GM19035 (cell line): ENCODE measurements at regions not wholly inside any gene's neighbourhood (a gene's known extent, or its start where the extent isn't known, plus 50 kb on each side); places are given as distances from the start of the nearest gene placed in this dataset.

Experiments used
- ATAC-seq: cut with Tn5 transposase; IDR thresholded peaks from one replicate; pipeline ENCODE4 v1.9.1; 2021; ENCODE audit not compliant: unreplicated experiment

DNA sequence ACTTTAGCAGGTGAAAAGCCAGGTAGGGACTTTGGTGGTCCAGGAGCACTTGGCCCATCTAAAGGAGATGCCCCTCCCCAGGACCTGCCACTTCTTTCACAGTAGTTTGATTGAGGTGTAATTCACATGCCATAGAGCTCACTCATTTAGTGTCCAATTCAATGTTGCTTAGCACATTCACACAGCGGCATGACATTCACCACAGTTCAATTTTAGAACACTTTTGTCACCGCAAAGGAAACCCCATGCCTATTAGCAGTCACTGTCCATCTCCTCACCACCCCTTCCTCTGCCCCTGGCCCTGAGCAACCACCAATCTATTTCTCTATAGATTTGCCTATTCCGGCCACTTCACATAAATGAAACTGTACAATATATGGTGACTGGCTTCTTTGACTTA, 211.6 kb upstream of the ZMIZ1 start:
- no peak for ATAC-seq

DNA sequence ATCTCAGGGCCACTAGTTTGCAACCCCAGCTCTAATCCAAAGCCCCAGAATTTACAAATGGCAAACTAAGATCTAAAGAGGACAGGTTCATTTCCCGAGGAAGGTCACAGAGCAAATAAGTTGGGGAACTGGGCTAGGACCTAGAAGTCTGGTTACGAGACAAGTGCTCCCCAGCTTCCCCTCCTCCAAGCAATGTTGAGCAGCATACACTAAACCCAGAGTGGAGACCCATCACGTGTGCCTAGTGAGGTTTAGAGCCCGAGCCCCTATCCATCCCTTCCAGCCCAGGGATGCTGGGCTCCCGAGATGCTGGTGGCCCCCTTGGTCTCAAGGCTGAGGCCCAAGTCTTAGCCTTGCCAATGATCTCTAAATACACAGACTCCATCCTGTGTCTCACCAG, 209.5 kb upstream of the ZMIZ1 start:
- no peak for ATAC-seq

DNA sequence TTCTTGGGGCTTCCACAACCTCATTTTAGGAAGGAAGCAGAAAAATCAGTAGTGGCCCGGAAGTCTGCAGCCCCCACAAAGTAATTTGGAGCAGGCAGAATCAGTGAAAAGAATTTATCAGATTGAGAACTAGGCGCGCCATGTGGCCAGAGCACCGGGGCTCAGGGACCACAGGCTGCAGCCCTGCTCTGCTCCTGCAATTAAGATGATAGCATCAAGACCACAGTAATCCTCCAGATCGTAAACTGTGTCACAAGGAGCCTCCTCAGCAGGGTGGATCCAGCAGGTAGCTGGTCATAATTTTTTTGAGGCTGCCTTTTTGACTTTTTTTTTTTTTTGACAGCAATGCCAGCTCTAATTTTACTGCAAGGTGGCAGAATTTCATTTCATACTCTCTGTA, 209.0 kb upstream of the ZMIZ1 start:
- ATAC-seq: no peak

DNA sequence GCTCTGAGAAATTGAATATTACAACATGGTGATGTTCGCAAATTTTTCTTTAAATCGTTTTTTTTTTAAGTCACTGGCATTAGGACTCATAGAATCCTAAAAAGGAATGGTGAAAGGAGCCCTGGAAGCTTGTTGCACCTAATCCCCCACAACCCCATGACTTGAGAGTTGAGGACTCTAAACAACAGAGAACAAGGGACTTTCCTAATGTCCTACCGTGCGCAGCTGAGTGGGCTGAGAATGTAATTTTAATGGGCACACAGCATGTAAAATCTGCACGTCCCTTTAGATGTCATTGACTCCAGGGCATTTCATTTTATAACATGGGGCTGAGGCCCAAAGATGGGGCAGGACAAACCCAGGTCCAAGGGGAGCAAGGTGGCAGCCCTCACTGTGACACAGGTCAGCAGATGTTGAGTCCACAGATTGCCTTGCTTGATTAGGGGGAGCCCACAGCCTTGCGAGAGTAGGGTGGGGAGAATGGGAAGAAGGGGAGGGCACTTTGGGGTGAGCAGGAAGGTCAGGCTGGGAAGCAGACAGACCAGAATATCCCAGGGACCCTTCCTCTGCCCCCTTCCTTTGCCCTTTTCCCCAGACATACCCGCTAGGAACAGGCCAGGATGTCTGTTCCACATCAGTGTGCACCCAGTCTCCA, 208.4 kb upstream of the ZMIZ1 start:
- ATAC-seq: no peak

DNA sequence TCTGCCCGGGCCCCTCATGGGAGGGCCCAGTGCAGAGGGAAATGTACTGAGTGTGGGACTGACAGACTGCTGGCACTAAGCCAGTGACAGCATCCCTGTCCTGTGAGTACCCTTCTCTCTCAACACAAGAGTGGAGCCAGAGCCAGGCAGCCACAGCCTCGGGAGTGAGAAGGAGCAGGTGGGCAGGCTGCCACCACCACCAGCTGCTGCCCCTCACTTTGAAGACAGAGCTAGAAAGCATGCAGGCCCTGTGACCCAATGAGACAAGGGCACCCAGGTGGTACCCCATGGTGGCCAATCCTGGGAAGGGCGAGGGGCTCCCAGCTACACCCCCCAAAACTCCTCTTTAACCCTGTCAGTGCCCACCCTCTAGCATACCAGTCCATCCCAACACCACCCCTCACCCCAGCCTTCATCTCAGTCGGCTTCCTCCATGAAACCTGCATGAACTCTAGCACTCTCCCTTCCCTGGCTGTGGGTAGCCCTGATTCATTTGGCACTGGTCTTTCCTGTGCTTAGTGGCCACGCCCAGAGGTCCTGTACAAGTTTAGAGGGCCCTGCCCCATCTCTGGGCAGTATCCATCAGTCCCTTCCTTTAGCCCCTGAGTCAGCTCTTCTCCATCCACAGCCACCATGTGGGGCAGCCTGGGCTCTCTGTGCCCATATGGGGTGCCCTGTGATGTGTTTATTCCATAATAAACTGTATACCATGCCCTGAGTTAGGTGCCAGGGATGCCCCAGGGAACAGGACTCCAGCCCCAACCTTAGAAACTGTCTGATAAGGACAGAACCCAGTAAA, 207.0 kb upstream of the ZMIZ1 start:
- ATAC-seq: no peak

DNA sequence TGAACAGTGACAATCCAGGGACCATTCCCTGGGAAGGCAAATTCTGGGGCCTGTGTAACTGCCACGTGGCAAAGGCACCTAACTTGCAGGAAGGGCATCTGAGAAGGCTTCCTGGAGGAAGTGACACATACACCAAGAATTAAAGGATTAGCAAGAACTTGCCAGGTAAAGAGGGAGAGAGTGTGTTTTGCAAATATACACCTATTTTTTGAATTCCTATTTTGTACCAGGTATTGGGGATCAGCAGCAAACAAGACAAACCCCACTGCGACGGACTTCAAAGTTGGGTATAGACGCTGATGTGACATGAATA, 206.5 kb upstream of the ZMIZ1 start:
- no peak for ATAC-seq

DNA sequence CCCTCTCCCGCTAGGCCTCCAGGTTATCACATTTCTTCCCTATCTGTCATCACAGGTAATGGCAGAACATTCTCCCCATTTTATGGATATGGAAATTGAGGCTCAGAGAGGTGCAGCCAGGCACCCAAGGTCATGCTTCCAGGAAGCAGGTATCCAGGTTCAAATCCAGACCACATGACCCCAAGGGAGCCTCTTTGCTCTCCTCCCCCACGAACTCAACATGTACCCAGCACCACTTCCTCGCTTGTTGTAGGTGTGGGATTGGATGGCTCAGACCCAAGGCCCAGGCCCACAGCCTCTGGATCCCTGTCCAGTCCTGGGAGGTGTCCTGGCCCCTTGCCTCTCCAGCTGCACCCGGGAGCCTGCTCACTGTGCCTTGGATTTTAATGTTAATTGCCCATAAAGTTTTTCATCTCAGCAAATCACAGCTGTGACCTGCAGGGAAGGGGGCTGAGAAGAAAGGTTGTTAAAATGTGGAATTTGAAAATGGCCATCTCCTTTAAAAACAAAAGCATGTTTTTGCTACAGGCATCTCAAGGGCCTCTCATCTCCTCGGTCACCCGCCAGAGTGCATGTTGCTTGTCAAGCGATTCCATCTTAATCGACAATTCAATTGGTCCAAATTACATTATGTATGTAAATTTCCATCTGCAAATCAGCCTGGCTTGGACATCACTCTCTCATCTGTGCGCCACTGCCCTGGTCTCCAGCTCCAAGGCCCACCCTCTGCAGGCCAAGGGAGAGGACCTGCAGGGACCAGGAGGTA, 205.4 kb upstream of the ZMIZ1 start:
- no peak for ATAC-seq

DNA sequence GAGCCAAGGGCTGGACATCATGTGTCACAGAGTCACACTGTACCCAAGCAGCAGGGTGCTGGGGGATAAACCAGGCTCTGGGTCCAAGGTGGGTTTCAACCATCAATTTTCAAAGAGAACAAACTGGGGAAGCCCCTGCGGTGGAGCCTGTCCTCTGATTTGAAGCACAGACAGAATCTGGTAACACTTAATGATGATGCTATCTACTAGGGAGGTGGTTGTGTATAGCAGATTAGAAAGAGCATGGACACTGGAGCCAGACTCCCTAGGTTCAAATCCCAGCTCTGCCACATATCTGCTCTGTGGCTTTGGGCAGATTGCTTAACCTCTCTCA, 204.9 kb upstream of the ZMIZ1 start:
- ATAC-seq: no peak

DNA sequence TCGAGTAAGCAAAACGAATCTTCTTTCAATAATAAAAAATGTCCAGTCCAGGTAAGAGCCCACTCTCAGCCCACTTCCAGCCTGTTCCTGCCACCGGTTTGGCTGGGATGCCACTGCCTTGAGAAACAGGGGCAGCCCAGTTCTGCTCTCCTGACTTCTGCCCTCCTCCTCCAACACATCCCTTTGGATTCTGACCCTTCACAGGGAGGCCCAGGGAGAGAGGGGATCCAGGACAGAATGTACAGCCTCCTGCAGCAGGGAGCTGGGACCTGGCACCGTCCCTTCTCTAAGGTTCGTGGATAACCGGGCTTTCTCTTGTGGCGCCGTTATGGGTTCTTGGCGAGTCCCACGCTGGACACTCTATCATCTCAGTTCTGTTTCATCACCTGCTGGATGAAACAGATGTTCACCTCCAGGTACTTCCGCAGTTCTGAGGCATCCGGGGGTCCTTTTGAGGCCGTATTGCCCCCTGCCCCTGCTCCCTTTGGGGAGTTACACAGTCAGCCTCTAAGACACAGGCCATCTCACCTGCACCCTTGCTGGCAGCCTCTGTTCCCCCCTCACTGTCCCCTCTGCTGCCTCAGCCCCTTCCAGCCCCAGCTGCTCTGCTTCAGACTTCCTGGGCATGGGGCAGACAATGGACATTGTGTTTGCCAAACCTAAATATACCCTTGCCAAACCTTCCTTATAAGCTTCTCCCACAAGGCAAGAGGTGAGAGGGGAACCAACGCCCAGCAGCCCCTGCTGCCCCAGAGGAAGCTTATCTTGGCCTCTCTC, 203.8 kb upstream of the ZMIZ1 start:
- ATAC-seq: no peak

DNA sequence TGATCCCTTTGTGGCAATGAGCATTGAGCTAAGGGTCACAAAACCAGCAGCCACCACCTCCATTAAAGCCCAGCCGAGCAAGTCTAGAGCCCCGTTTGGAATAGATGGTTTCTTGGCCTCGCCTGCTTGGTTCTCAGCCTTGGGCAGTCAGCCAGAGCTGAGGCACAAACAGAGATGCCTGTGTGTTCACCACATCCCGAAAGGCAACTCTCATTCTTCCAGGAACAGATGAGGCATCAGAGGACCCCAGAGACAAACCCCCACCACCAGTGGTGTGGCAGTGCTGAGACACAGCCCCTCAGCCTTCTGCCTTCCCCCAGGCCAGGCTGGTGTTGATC, 203.3 kb upstream of the ZMIZ1 start:
- no peak for ATAC-seq

DNA sequence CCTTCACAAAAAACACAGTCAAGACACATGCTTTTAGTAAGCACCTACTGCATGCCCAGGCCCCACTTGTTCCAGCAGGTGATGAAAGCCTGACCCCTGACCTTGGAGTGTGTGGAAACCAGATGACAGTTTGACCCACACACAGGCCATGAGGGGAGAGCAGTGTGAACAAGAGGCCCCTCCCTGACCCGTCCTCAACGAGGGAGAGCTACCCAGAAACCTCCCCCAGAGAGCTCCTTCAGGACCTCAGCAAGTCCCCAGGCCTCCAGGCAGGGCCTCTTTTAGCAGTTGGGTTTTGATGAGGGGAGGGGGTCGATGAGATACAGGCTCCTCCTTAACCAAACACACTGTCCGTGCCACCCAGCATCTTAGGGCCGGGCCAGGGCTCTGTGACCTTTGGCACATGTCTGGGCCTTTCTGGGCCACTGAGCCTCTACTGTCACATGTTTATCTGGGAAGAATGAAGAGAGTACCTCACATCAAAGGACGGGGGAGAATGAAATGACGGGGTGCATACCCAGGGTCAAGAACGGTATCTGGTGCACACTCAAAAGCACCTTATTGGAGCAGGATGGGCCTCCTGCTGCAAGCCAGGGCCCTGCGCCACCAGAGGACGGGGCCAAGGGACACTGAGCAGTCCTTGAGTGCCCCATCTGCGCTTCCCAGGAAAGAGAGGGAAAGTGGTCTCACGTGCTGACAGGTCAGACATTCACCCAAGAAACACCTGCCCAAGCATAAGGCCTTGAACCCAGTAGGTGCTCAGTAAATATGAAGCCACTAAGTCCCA, 202.6 kb upstream of the ZMIZ1 start:
- no peak for ATAC-seq

DNA sequence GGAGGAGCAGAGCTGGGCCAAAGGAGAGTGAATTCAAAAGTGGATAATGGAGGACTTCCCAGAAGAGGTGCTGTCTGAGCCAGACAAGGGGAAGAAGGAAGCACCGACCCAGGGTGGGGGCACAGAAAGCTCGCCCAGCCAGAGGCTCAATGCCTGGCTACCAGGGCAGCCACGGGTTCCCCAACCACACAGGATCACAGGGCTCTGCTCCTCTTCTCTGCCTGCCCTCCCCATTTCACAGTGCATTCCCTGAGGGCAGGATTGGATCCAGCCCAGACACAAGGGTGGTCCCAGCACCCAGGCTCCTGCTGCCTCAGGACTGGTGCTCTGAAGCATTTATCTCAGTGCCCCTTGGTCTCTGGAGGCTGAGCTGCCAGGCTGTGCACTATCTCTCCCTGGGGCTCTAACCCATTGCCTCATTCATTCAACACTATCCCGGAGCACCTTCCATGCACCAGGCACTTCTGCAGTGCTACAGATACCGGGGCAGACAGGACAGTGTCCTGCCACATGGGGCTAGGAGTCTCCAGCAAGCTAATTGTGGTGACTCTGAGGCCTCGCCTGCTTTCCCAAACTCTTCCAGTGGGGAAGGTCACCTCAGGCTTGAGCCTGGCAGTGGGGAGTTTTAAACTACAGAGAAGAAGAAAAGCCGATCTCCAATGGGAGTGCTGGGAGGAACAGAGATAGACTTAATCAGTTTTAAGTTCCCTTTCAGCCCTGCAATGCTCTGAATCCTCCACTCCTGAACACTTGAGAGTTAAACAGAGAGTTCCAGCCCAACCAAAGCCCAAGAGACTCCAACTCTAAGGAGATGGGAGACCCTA, 201.8 kb upstream of the ZMIZ1 start:
- ATAC-seq: no peak

DNA sequence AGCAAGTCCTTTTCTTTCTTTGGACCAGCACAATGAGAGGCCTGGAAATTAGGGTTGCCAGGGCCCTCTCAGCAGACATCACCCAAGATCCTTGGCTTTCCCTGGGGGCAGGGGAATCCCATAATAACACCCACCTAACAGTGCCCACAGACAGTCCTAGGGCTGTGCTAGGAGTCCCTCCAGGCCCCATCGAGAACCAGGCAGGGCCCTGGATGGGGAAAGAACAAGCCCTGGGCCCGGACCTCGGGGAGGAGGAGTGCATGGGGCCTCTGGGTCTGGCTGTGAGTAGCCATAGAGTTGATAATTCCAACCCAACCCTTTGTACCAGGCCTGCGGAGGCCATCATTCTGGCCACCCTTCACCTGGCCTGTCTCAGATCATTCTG, 201.2 kb upstream of the ZMIZ1 start:
- no peak for ATAC-seq

DNA sequence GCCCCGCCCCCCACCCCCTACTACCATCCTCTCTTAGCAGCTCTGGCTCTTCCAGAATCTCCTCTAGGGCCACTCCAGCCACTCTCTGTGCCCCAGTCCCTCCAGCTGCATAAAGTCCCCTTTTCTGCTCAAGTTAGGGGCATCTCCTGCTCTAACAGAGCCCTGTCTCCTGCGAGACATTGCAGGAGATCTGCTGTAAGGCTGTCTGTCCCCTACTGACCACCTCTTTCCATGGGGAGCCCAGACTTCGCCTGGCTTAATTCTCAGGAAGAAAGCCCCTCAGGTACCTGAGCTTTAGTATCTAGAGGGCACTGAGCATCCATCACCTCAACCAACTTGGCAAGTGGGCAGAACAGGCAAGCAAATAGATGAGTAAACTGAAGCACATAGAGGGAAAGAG, 200.7 kb upstream of the ZMIZ1 start:
- no peak for ATAC-seq

DNA sequence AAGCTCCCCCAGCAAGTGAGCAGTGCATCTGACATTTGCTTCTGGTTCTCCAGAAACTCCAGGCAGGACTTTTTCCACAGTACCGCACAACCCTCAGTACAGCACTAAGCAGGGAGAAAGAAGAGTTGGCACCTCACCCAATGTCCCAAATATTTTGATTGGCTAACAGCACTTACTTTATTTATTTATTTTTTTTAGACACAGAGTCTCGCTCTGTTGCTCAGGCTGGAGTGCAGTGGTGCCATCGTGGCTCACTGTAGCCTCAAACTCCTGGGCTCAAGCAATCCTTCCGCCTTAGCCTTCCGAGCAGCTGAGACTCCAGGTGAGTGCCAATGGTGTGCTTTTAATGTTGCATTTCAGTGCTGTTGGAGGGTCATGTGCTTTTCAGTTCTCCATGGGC, 200.3 kb upstream of the ZMIZ1 start:
- ATAC-seq: no peak

DNA sequence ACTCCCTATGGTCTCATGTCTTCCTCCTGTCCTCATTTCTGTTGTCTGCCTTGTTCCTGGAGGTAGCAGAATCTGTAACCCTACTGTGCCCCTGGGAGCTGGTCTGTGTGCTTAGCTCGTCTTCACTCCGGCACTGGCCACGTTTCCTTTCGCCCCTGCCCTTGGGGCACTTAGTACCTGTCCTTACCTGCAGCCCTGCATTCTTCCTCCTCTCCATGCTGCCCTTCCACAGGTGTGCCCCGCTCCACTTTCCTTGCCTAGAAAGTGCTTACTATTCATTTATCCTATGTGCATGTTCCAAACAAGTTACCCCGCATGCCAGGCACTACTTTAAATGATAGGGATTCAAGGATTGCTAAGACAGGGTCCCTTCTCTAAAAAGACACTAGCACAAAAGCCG, 199.9 kb upstream of the ZMIZ1 start:
- no peak for ATAC-seq

DNA sequence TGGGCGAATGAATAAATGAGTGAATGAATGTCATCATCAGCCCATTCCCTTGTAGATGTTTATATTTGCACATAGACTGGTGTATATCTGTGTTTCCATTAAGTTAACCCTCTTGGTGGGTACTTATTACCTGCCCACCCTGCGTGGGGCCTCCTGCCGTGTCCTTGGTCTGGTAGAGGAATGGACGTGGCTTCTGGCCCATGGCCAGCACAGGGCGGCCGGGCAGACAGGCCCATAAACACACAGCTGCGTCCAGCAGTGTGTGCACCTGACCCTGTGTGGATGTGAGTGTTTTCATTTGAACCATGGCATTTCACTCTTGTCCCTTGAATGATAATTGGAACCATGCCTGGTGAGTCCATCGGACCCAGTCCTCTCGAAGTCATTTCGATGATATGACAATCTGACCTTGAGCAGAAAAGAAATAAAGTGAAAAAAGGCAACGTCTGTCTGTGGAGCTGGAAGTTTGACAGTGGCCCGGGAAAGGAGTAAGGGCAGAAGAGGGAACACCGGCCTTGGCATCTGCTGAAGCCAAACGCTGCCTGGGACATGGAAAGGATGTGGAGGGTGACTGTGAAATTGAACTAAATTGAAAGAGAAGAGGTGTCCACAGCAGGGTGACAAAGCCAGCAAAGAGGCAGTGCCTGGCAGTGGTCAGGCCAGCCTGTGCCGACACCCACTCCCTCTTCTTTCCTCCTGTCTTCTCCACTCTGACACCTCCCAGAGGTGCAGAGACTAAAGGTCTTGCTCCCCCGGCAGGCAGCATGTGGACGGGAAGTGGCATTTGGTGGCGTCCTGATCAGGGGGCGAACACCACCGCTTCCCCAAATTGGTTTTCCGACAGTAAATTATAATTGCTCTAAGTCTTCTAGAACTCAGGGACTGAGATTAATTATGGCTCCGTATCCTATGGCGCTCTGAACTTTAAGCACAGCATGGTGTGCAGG, 199.0 kb upstream of the ZMIZ1 start:
- no peak for ATAC-seq

DNA sequence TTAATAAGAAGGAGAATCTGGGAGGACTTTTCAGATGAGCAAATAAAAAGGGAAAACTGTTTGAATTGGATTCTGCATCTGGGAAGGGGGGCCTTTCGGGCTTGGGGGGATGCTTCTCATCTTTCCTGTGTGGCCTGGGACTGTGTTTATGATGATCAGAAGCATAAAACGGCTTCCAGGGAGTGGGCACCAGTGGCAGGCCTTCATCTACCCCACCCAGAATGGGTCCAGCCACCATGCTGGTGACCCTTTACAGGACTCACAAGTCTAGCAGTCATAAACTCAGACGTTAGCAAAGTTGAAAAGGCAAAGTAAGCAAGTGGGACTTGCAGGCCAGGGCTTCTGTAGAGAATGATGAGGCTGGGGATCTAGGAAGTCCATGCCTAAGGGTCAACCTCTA, 198.3 kb upstream of the ZMIZ1 start:
- ATAC-seq: no peak

DNA sequence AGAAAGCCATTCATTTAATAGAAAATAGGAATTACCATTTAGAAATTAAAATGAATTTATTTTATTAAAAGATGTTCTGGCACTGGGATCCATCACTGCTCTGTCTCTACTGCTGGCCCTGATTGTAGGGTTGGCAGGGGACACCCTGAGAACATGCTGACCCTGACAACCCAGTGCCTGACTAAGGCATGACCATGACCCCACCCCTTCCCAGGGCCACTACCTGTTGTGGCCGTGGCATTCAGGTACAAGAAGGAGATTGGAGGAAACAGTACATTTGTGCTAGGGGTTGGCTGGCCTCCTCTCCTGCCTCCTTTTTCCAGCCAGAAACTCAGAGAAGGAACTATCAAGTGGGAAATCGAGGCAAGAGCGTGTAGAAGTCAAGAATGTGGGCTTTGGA, 197.0 kb upstream of the ZMIZ1 start:
- no peak for ATAC-seq
